ENCODE measurements at regions not wholly inside any gene's neighbourhood (a gene's known extent, or its start where the extent isn't known, plus 50 kb on each side); places are given as distances from the start of the nearest gene placed in this dataset.

- TF ChIP-seq CTCF (optimal IDR thresholded peaks at IDR 0.05 in 1 of 3, IDR thresholded peaks at IDR 0.05 in 1 of 3, conservative IDR thresholded peaks at IDR 0.05 in 1 of 3; ENCODE audit: extremely low read depth in 1 of 3, insufficient read depth in 2 of 3, low read length in 3 of 3) (no peak), EZH2 (IDR thresholded peaks at IDR 0.05; ENCODE audit: low read length) (no peak)
Observed at GRCh38 chr12:61098031-61098580, 1162.1 kb upstream of the USP15 start.
